D721Med (cell line): ENCODE measurements at regions not wholly inside any gene's neighbourhood (a gene's known extent, or its start where the extent isn't known, plus 50 kb on each side); places are given as distances from the start of the nearest gene placed in this dataset.

Experiments used
- DNase-seq: peaks from one replicate; pipeline ENCODE4 v3.0.0; 2011; ENCODE audit warnings: low spot score; ENCODE audit not compliant: insufficient read length
- FAIRE-seq: peaks from 2 replicates; lab custom pipeline; 2011; peaks lifted over from hg19 to GRCh38; lab: Jason Lieb, UNC
- CTCF ChIP-seq: IDR thresholded peaks from 2 replicates; pipeline ENCODE4 v1.5.1; 2012; ENCODE audit warnings: mild to moderate bottlenecking, control low read depth; ENCODE audit not compliant: insufficient read depth; ENCODE audit errors: missing control alignments

DNA sequence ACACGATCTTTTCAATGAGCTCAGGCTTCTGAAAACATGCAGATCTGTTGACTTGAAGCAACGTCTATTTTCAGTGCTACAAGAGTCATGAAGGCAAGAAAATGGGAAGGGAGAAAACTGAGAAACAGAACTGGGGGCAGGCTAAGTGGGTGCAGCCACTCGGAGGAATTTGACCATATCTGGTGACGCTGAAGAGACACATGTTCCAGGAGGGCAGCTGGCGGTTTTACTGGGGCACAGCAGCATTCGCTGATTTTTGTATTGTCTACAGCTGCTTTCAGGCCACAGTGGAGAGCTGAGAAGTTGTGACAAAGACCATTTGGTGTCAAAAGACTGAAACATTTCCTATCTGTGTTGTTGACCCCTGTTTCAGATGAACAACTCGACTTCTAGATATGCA is 103.0 kb upstream of the ELAC2 start:
- FAIRE-seq = no peak
- DNase-seq = no peak
- no peak for TF ChIP-seq CTCF

- DNase-seq (no peak), FAIRE-seq (no peak)
- no peak for TF ChIP-seq CTCF
These were observed 100.5 kb upstream of the ELAC2 start for GRCh38 chr17:13118311-13118710.

DNA sequence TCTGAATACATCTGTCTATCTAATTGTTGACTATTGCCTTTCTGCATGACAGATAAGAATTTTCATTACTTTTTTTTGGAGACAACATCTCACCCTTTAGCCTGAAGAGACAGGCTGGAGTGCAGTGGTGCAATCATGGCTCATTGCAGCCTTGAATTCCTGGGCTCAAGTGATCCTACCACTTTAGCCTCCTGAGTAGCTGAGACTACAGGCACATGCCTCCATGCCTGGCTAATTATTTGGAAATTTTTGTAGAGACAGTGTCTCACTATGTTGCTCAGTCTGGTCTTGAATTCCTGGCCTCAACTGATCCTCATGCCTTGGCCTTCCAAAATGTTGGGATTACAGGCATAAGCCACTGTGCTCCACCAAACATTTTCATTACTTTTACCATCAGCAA is 99.8 kb upstream of the ELAC2 start:
- no peak for FAIRE-seq
- no peak for DNase-seq
- no peak for TF ChIP-seq CTCF

DNA sequence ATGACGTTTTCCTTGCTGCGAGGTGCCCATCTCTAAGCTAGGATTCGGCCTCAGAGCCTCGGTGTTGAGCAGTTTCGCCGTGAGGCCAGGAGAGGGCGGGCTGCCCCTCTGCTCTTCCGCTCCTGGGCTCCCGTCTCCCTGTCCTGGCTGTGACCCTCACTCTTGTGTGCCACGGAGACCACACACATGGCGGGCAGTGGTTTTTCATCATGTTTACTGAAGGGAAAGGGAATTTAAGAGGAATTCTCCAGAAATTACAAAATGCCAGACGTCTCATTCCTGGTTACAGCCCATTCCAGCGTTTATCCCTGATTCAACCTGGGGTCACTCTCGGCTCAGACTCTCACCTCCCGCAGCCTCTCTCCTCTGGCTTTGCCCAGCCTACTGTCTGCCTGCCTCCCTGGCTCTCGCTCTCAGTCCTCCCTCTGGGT is 96.8 kb upstream of the ELAC2 start:
- peak; percentile 52 for TF ChIP-seq CTCF
- DNase-seq (peak; percentile 45), FAIRE-seq (no peak)

- no peak for TF ChIP-seq CTCF
- DNase-seq = no peak
- no peak for FAIRE-seq
These were observed 96.1 kb upstream of the ELAC2 start for GRCh38 chr17:13113821-13114525.

DNA sequence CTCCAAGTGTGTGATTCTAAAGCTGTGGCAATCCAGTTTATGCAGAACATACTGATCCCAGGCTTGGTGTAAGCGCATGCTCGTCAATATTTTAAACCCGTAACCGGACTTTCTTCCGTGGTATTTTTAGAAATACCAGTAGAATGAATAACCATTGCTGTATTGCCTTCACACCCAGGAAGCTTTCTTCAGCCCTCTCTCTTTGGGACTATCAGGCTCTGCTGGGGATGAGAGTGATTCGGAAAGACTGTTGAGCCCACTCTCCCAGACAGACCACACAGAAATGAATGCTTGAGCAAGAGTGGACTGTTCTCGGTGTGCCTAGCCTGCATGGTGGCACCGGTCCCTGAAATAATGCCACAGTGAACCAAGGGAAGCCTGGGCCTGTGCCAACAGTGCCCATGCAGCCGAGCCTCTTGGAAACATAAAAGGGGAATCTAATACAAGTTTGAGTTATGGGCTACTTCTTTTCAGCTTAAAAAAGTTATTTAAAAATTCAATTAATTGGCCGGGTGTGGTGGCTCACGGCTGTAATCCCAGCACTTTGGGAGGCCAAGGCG is 89.9 kb upstream of the ELAC2 start:
- TF ChIP-seq CTCF = no peak
- DNase-seq = no peak
- FAIRE-seq = no peak

DNA sequence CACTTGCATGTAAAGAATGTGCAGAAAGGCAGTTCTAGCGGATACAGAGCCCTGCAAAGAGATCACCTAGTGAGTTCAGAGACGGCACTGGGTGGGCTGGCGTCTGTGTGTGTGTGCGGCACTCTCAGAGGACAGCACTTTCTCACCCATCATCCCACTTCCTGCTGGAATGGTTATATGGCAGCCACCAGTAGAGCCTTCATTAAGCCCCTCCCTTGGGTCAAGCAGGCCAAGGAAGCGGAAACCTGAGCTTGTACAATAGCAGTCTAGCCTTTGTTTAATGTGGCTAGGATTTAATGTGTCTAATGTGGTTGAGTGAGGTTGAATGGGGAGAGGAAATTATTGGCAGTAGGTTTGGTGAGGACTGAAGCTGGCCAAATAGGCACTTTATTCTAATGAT is 88.3 kb upstream of the ELAC2 start:
- no peak for TF ChIP-seq CTCF
- DNase-seq (no peak), FAIRE-seq (no peak)
